Mesothelial cell of epicardium (in vitro differentiated cells): ENCODE measurements at regions not wholly inside any gene's neighbourhood (a gene's known extent, or its start where the extent isn't known, plus 50 kb on each side); places are given as distances from the start of the nearest gene placed in this dataset.

Source experiments
- DNase-seq, 2 experiments: peaks; one replicate each; pipeline ENCODE4 v3.0.0; 2021; ENCODE audit warnings: low spot score in 2 of 2; ENCODE audit not compliant: unreplicated experiment in 2 of 2
- H3K27ac Mint-ChIP-seq: 2 replicates; pipeline ENCODE4 v1.8.0; 2021; ENCODE audit warnings: mixed read lengths
- H3K27me3 Mint-ChIP-seq: 2 replicates; pipeline ENCODE4 v1.8.0; 2021; ENCODE audit warnings: low read depth, mixed read lengths
- H3K36me3 Mint-ChIP-seq: 2 replicates; pipeline ENCODE4 v1.8.0; 2021; ENCODE audit warnings: mixed read lengths
- H3K4me1 Mint-ChIP-seq: 2 replicates; pipeline ENCODE4 v1.8.0; 2021; ENCODE audit warnings: mixed read lengths
- H3K4me3 Mint-ChIP-seq: 2 replicates; pipeline ENCODE4 v1.8.0; 2021; ENCODE audit warnings: mild to moderate bottlenecking, moderate library complexity, mixed read lengths
- H3K9me3 Mint-ChIP-seq: 2 replicates; pipeline ENCODE4 v1.8.0; 2021; ENCODE audit warnings: mixed read lengths
- CTCF ChIP-seq: fragments of 200-600 bp; sonication (generic); IDR thresholded peaks from one replicate; pipeline ENCODE4 v1.5.0; 2021; ENCODE audit warnings: antibody characterized with exemption; ENCODE audit not compliant: unreplicated experiment

GRCh38 chr1:55505326-55505725, 290.2 kb upstream of the USP24 start:
- Mint-ChIP-seq H3K9me3 (no peaks in the 10 kb centered on the region), H3K4me1 (peaks cover 13% of the 10 kb centered on the region), H3K4me3 (no peak overlapping the region)

GRCh38 chr1:55504306-55504731, 289.2 kb upstream of the USP24 start:
- Mint-ChIP-seq H3K36me3 (no peaks in the 10 kb centered on the region), H3K9me3 (no peaks in the 10 kb centered on the region), H3K27me3 (peaks cover 2% of the 10 kb centered on the region), H3K4me3 (no peak overlapping the region), H3K4me1 (peaks cover 13% of the 10 kb centered on the region), H3K27ac (no peak overlapping the region)
- no peak for TF ChIP-seq CTCF
- no peak for DNase-seq

More at GRCh38 chr1:55505326-55505725, 290.2 kb upstream of the USP24 start:
- DNase-seq = no peak
- TF ChIP-seq CTCF = no peak
- Mint-ChIP-seq H3K27ac (no peak overlapping the region), H3K36me3 (no peaks in the 10 kb centered on the region), H3K27me3 (peaks cover 2% of the 10 kb centered on the region)

- Mint-ChIP-seq H3K9me3 (no peaks in the 10 kb centered on the region), H3K4me3 (no peak overlapping the region), H3K36me3 (no peaks in the 10 kb centered on the region), H3K27ac (no peak overlapping the region), H3K27me3 (peaks cover 2% of the 10 kb centered on the region), H3K4me1 (peaks cover 13% of the 10 kb centered on the region)
- TF ChIP-seq CTCF = no peak
- DNase-seq = no peak
These were observed 288.6 kb upstream of the USP24 start for GRCh38 chr1:55503663-55504305.

DNA sequence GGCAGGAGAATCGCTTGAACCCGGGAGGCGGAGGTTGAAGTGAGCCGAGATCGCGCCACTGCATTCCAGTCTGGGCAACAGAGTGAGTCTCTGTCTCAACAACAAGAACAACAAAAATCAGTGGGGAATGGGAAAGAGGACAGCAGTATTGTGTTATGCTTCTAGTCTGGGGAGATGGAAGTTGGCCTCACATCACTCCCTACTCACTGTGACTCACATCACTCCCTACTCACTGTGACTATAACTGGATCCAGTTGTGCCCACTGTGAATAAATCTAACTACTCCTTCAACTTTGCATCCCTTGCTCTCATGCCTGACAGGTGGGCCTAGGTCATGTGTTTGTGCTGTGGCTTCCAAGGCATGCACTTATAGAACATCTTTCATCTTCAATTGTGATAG, 285.4 kb upstream of the USP24 start:
- DNase-seq = no peak

GRCh38 chr1:55490547-55490946, 275.4 kb upstream of the USP24 start:
- H3K9me3 Mint-ChIP-seq = peaks cover 8% of the 10 kb centered on the region
- H3K27me3 Mint-ChIP-seq = no peaks in the 10 kb centered on the region
- H3K4me3 Mint-ChIP-seq = no peak overlapping the region
- DNase-seq = no peak
- peaks cover 3% of the 10 kb centered on the region for H3K4me1 Mint-ChIP-seq
- H3K27ac Mint-ChIP-seq = no peak overlapping the region
- no peaks in the 10 kb centered on the region for H3K36me3 Mint-ChIP-seq
- TF ChIP-seq CTCF = no peak

More for the DNA sequence above, 285.4 kb upstream of the USP24 start:
- Mint-ChIP-seq H3K4me1 (peaks cover 3% of the 10 kb centered on the region), H3K4me3 (no peak overlapping the region), H3K27ac (no peak overlapping the region), H3K27me3 (no peaks in the 10 kb centered on the region), H3K36me3 (no peaks in the 10 kb centered on the region), H3K9me3 (no peaks in the 10 kb centered on the region)
- TF ChIP-seq CTCF = no peak

- TF ChIP-seq CTCF = no peak
- no peak for DNase-seq
- Mint-ChIP-seq H3K9me3 (peaks cover 7% of the 10 kb centered on the region), H3K4me1 (peaks cover 23% of the 10 kb centered on the region), H3K36me3 (peaks cover 2% of the 10 kb centered on the region), H3K27ac (peak overlapping the region; percentile 60), H3K4me3 (no peak overlapping the region), H3K27me3 (no peaks in the 10 kb centered on the region)
These were observed 269.0 kb upstream of the USP24 start for GRCh38 chr1:55484173-55484572.
